KBM-7 (cell line): ENCODE measurements at regions not wholly inside any gene's neighbourhood (a gene's known extent, or its start where the extent isn't known, plus 50 kb on each side); places are given as distances from the start of the nearest gene placed in this dataset.

Source experiments
- DNase-seq: peaks from one replicate; pipeline ENCODE4 v3.0.0-alpha.2; 2015
- in situ Hi-C: fragments of 300-500 bp; cut with MboI; formaldehyde crosslinking; loops from 2 replicates; pipeline ENCODE4 v1.14.3; 2020; ENCODE audit warnings: low sequenced_read_pairs, low pct_unique_long_range_greater_than_20kb, mixed read lengths

- in situ Hi-C loops = no loop called here
- DNase-seq = no peak
Observed at GRCh38 chr19:30625947-30626625, 253.9 kb downstream of the ZNF536 start.

DNA sequence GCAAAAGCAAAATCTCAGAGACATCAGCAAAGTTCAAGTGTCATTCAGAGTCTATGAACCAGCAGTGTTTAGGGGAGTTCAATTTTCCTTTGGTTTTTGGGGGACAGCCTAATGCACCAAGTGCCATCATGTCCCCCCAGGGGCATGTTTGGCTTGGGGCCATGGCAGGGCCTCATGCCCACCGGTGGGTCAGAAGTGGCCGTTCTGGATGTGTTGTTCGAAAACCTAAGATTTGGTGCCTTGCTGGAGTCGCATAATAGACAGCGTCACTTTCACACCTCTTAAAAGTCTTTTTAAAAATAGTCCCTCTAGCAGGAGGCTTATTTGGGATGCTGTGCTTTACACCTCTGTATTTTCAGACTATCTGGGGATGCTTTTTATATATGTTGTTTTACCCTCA, 250.1 kb downstream of the ZNF536 start:
- DNase-seq = no peak
- in situ Hi-C loops = no loop called here

DNA sequence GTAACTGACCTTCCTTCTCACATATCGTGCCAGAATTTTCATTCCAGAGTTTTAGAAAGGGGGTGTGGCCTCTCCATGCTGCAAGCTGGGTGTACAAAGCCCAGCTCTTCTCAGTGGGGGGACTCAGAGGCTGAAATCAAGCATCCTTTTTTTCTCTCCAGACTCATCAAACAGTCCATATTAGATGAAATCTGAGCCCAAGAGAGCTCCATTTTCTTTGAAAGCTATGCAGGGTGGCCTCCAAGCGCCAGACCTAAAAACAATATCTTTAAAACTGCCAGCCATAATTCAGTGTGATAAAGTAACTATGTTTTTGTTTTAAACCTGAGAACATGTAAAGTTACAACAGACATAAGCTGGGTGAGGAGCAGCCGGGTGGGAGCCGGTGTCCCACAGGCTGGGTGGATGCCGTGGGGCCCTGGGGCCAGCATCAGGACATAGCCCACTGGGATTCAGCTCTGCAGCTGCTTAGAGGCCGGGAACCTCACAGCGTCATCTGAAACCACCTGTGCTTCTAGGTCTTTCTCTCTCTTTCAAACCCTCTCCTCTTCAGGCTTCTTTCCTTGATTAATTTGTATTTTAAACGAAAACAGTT, 249.2 kb downstream of the ZNF536 start:
- in situ Hi-C loops = no loop called here

GRCh38 chr19:30620354-30620753, 248.2 kb downstream of the ZNF536 start:
- in situ Hi-C loops = no loop called here
- DNase-seq = no peak

More for the DNA sequence above, 249.2 kb downstream of the ZNF536 start:
- DNase-seq = no peak

- no peak for DNase-seq
- in situ Hi-C loops = no loop called here
Observed at GRCh38 chr19:30609656-30610270, 237.6 kb downstream of the ZNF536 start.

- in situ Hi-C loops = no loop called here
Observed at GRCh38 chr19:30608471-30608870, 236.3 kb downstream of the ZNF536 start.

More at GRCh38 chr19:30608471-30608870, 236.3 kb downstream of the ZNF536 start:
- DNase-seq = no peak
